ENCODE measurements at regions not wholly inside any gene's neighbourhood (a gene's known extent, or its start where the extent isn't known, plus 50 kb on each side); places are given as distances from the start of the nearest gene placed in this dataset.
A peak's percentile ranks its signal among the peaks of the same experiment; 100 is the strongest.

GRCh38 chr2:52821631-52822030, 946.0 kb upstream of the CHAC2 start:
- H3K4me3 ChIP-seq (replicated peaks; ENCODE audit: low read depth, low read length), result no peak overlapping the region
- DNase-seq (ENCODE audit: low read depth), result no peak
- peak; percentile 22 for TF ChIP-seq CTCF (IDR thresholded peaks at IDR 0.05; ENCODE audit: low read length, missing control alignments)

- no peak for TF ChIP-seq CTCF (IDR thresholded peaks at IDR 0.05; ENCODE audit: low read length, missing control alignments)
- no peak overlapping the region for H3K4me3 ChIP-seq (replicated peaks; ENCODE audit: low read depth, low read length)
- no peak for DNase-seq (ENCODE audit: low read depth)
Observed at GRCh38 chr2:52818958-52819357, 948.6 kb upstream of the CHAC2 start.

GRCh38 chr2:52810460-52810859, 957.1 kb upstream of the CHAC2 start:
- peak; percentile 53 for DNase-seq (ENCODE audit: low read depth)
- peak; percentile 41 for TF ChIP-seq CTCF (IDR thresholded peaks at IDR 0.05; ENCODE audit: low read length, missing control alignments)
- H3K4me3 ChIP-seq (replicated peaks; ENCODE audit: low read depth, low read length), result no peak overlapping the region

GRCh38 chr2:52805901-52806410, 961.6 kb upstream of the CHAC2 start:
- no peak for TF ChIP-seq CTCF (IDR thresholded peaks at IDR 0.05; ENCODE audit: low read length, missing control alignments)
- DNase-seq (ENCODE audit: low read depth), result peak; percentile 18
- H3K4me3 ChIP-seq (replicated peaks; ENCODE audit: low read depth, low read length), result no peak overlapping the region

GRCh38 chr2:52794581-52794980, 973.0 kb upstream of the CHAC2 start:
- no peak for TF ChIP-seq CTCF (IDR thresholded peaks at IDR 0.05; ENCODE audit: low read length, missing control alignments)
- DNase-seq (ENCODE audit: low read depth), result no peak
- H3K4me3 ChIP-seq (replicated peaks; ENCODE audit: low read depth, low read length), result no peak overlapping the region

- DNase-seq (ENCODE audit: low read depth), result no peak
- no peak for TF ChIP-seq CTCF (IDR thresholded peaks at IDR 0.05; ENCODE audit: low read length, missing control alignments)
- no peak overlapping the region for H3K4me3 ChIP-seq (replicated peaks; ENCODE audit: low read depth, low read length)
Observed at GRCh38 chr2:52779446-52779845, 988.2 kb upstream of the CHAC2 start.

GRCh38 chr2:52776571-52776970, 991.0 kb upstream of the CHAC2 start:
- DNase-seq (ENCODE audit: low read depth), result no peak
- no peak overlapping the region for H3K4me3 ChIP-seq (replicated peaks; ENCODE audit: low read depth, low read length)
- TF ChIP-seq CTCF (IDR thresholded peaks at IDR 0.05; ENCODE audit: low read length, missing control alignments), result no peak
